ENCODE measurements at regions not wholly inside any gene's neighbourhood (a gene's known extent, or its start where the extent isn't known, plus 50 kb on each side); places are given as distances from the start of the nearest gene placed in this dataset.

- no peak for TF ChIP-seq REST (IDR thresholded peaks at IDR 0.05; ENCODE audit: insufficient read depth in 1 of 2, low read depth in 2 of 2, low read length in 1 of 2)
- no peak for TF ChIP-seq CTCF (IDR thresholded peaks at IDR 0.05)
- no peak for TF ChIP-seq POLR2AphosphoS5 (IDR thresholded peaks at IDR 0.05; ENCODE audit: low read depth, low read length)
Measured at GRCh38 chr13:109857325-109857724, 70.9 kb upstream of the IRS2 start.
